ENCODE measurements at regions not wholly inside any gene's neighbourhood (a gene's known extent, or its start where the extent isn't known, plus 50 kb on each side); places are given as distances from the start of the nearest gene placed in this dataset.

GRCh38 chr6:27768556-27768955 lies 143.6 kb downstream of the OR2B2 start:
- DNase-seq (ENCODE audit: low spot score): no peak
- H3K36me3 ChIP-seq (ENCODE audit: insufficient read depth): no peaks in the 10 kb centered on the region
- peaks cover 7% of the 10 kb centered on the region for H3K9me3 Mint-ChIP-seq

More at GRCh38 chr6:27768556-27768955, 143.6 kb downstream of the OR2B2 start:
- Histone ChIP-seq H3K4me3 (no peak overlapping the region), H3F3A (replicated peaks; ENCODE audit: low read depth) (no peaks in the 10 kb centered on the region), H3K4me2 (no peak overlapping the region), H3K9me2 (ENCODE audit: insufficient read depth) (no peaks in the 10 kb centered on the region), H2AFZ (no peak overlapping the region), H3K27me3 (ENCODE audit: insufficient read depth) (peaks cover 94% of the 10 kb centered on the region), H3K4me1 (ENCODE audit: insufficient read depth) (peaks cover 25% of the 10 kb centered on the region), H4K20me1 (replicated peaks; ENCODE audit: insufficient read depth) (peaks cover 13% of the 10 kb centered on the region; the same call in 1 of the 2 replicates), H3K79me2 (replicated peaks; ENCODE audit: insufficient read depth) (no peaks in the 10 kb centered on the region), H3K27ac (ENCODE audit: low read depth) (no peak overlapping the region)
- H3K27ac Mint-ChIP-seq: no peak overlapping the region
- no peaks in the 10 kb centered on the region; the same call in 2 of the 3 replicates for H3K36me3 Mint-ChIP-seq (ENCODE audit: low read depth)
- no peak overlapping the region; the same call in 2 of the 3 replicates for H3K4me3 Mint-ChIP-seq
- H3K4me1 Mint-ChIP-seq: peaks cover 33% of the 10 kb centered on the region
- no peak for ATAC-seq
- TF ChIP-seq CREB1 (CRISPR knock-in tag; IDR thresholded peaks at IDR 0.05; ENCODE audit: low read depth) (no peak), ZNF331 (CRISPR knock-in tag; IDR thresholded peaks at IDR 0.05; ENCODE audit: low read depth) (no peak), EZH2 (IDR thresholded peaks at IDR 0.05; ENCODE audit: low read depth, unreplicated experiment) (no peak), ZNF462 (CRISPR knock-in tag; IDR thresholded peaks at IDR 0.05) (no peak), EZH2phosphoT487 (IDR thresholded peaks at IDR 0.05; ENCODE audit: unreplicated experiment) (no peak), STAT1 (IDR thresholded peaks at IDR 0.05; ENCODE audit: unreplicated experiment) (no peak), REST (IDR thresholded peaks at IDR 0.05; ENCODE audit: unreplicated experiment) (no peak), NANOG (IDR thresholded peaks at IDR 0.05; ENCODE audit: borderline replicate concordance) (no peak)
- peaks cover 97% of the 10 kb centered on the region for H3K27me3 Mint-ChIP-seq (ENCODE audit: insufficient read depth, low read depth, poor library complexity)
